ENCODE measurements at regions not wholly inside any gene's neighbourhood (a gene's known extent, or its start where the extent isn't known, plus 50 kb on each side); places are given as distances from the start of the nearest gene placed in this dataset.
A peak's percentile ranks its signal among the peaks of the same experiment; 100 is the strongest.

DNA sequence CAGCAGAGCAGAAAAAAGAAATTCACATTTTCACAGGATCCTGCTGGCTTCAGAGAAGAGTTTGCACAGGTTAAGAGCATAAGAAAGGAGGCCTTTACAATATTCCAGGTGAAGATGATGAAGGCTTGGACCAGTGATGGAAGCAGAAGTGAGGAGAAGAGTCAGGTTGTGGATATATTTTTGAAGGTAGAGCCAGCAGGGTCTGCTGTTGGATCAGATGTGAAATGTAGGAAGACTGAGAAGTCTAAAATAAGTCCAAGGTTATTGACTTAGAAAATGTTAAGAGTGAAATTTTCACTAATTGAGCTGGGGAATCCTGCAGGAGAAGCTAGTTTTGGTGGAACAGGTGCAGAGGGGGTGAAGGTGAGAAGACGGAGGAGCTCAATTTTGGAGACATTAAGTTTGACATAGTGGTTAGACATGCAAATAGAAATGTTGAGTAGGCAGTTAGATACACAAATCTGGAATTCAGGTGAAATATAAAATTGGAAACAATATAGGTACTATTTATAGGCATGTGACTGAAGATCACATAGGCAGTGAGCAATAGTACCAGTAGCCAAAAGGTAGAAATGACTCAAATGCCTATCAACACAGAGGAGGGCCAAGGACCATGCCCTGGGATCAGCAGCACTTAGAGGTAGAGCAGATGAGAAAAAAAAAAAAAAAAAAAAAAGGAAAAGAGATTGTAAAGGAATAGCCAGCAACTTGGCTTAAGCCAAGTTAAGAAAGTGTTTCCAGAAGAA lies 252.0 kb downstream of the AASDHPPT start:
- DNase-seq (ENCODE audit: low read depth) = no peak

GRCh38 chr11:106331176-106331575 lies 253.7 kb downstream of the AASDHPPT start:
- DNase-seq (ENCODE audit: low read depth) = peak; percentile 54

DNA sequence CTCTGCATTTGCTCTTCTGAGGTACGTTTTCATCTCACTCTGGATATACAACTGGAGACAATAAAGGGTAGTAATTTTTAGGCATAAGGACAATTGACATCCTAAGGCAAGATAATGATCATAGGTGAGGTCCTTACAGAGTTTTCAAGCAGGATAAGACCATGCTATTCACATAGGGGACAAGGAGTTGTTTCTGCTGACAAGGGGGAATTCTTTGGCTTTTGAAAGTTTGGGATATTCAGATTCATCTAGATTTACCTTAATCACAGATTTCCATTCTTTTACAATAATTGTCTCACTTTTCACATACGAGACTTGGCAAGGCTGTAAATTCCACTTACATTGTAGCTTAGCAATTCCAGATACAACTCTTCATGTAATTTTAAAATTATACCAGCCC lies 256.2 kb downstream of the AASDHPPT start:
- no peak for DNase-seq (ENCODE audit: low read depth)

GRCh38 chr11:106344394-106344793 lies 266.9 kb downstream of the AASDHPPT start:
- peak; percentile 17 for DNase-seq (ENCODE audit: low read depth)

DNA sequence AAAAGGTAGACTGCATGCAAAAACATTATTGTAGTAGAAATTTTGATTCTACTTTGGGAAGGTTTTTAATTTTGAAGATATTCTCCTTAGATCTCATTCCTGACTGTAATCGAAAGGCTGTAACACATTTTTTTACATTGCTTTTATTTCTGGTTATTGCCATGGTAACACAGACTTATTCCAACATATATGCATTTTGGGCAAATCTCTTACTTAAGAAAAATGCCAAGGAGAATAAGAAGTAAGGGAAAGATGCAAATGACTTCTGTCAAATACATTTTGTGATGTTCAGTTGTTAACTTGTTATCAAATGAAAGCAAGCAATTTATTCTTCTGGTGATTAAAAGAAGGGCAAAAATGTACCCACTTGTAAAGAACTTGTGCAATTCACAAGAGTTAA lies 267.5 kb downstream of the AASDHPPT start:
- DNase-seq (ENCODE audit: low read depth) = no peak

GRCh38 chr11:106353031-106353430 lies 275.6 kb downstream of the AASDHPPT start:
- DNase-seq (ENCODE audit: low read depth) = no peak

DNA sequence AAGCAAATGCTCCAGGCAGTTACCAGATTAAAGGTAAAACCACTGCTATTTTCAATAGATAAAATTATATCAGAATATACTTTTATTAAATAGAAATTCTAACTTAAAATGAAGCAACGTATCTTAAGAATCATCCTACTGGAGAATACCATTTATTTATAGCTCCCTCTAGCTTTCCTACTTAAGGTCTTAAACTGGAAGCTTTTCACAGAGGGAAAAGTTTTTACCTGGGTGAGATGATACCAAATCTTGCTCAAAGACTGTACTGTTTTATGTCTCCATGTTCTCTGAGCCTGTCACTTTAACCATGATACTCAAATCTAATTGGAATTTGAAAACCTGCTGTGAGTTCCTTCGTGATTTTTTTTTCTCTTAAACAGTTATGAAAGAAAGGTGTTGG lies 291.8 kb downstream of the AASDHPPT start:
- no peak for DNase-seq (ENCODE audit: low read depth)

GRCh38 chr11:106378513-106379179 lies 301.2 kb downstream of the AASDHPPT start:
- DNase-seq (ENCODE audit: low read depth) = no peak

DNA sequence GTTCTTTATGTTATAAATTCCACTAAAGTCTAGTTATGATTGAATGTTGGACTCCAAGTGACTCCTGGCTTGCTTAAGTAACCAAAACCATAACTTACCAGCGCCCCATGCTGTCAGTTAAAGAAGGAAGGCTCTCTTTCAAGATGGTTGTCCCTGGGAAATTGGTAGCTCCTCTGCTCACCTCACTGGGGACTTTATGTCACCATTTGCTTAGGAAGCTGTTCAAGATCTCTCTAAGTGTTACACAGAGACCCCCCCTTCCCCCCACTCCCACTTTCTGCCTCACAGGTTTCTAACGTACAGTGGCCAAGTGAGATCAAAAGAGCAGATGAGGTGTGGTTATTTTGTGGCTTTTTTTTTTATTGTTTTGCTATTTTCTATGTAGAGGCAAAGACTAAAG lies 301.8 kb downstream of the AASDHPPT start:
- no peak for DNase-seq (ENCODE audit: low read depth)

DNA sequence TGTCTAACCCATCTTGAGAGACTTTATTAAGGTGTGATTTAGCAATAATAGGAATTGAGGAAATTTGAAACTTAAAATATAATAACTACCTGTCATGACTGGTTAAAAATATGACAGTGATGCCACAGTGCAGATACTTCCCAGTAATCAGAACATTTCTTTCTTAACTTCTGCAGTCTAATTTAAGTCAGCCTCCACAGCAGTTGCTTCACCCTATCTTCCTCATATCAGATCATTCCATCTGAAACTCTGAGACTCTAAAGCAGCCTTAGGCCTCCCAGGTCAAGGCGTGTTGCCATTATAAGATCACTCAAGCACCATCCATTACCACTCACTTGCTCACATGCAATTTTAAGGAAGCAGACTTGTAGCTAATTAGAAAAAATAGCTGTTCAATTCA lies 302.2 kb downstream of the AASDHPPT start:
- no peak for DNase-seq (ENCODE audit: low read depth)

- DNase-seq (ENCODE audit: low read depth) = no peak
Observed at GRCh38 chr11:106381895-106382294, 304.4 kb downstream of the AASDHPPT start.

DNA sequence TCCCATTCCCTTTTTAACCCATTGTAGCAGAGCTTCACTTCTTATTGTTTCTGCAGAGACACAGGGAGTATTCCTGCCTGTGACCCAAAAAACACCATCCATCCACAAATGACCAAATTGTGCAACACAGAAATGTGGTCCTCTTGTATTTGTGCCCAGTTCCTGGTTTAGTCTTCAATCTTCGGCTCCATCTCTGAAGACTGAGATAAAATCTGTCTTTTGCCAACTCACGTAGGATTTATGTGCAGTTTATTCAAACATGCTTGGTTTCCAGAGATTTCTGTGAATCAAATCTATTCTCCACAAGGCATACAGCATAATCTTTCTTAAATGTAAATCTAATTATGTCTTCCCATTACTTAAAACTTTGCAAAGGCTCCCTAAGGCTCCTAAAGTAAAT lies 307.0 kb downstream of the AASDHPPT start:
- no peak for DNase-seq (ENCODE audit: low read depth)

- no peak for DNase-seq (ENCODE audit: low read depth)
Observed at GRCh38 chr11:106386519-106386918, 309.1 kb downstream of the AASDHPPT start.

DNA sequence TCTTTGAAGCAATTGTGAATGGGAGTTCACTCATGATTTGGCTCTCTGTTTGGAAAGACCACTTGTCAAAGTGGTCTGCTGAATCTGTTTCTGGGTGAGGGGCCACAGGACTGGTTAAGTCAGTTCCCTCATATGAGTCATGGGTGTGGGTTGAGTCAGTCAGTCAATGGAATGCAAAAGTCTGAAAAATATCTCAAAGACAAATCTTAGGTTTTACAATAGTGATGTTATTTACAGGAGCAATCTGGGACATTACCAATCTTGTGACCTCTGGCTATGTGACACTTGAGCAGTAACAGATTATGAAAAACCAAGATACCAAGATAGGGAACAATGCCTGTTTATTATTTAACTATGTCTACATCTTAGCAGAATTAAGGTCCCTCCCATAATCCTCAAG lies 311.6 kb downstream of the AASDHPPT start:
- DNase-seq (ENCODE audit: low read depth) = peak; percentile 27

DNA sequence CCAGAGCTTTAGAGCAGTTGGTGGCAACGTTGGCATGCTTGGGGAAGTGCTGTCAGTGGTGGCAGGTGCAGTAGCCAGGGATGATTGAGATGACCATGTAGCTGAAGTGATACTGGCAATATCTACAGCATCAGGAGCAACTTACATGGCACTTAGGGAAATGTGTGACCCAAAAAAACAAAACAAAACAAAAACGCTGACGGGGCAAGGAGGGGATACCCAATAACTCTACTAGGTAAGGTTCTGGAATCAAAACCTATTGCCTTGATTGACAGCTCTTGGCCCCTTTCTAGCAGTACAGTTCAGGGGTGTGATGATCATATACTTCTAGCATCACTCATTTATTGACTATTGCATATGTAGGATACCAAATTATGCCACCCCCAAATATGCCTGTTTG lies 312.6 kb downstream of the AASDHPPT start:
- DNase-seq (ENCODE audit: low read depth) = no peak

DNA sequence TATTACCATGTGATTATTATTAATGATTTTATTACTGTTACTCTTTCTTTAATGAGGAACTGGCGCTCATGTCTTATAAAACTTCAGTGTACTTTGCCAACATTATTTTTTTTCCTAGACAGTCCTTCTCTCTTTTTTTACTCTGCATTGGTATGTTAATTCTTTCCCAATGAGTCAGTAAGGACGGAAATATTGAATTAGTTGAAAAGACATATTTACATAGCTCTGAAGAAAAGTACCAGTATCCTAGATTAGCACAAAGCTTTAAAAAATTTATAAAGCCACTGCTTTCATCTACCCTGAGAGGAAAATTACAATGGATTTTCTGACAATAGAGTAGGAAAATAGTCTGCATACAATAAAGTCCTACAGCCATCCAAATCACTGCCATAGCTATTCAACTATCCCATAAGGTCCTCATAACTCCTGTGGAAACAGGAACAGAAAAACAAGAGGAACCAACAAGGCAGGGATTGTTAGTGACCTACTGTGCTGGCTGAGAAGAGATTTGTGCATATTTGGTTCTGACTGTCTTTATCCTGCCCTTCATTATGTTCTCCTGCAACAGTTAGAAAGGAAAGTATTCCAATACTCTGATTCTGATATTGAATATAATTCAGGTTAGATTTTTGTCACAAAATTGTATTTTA lies 314.4 kb downstream of the AASDHPPT start:
- DNase-seq (ENCODE audit: low read depth) = peak; percentile 63

DNA sequence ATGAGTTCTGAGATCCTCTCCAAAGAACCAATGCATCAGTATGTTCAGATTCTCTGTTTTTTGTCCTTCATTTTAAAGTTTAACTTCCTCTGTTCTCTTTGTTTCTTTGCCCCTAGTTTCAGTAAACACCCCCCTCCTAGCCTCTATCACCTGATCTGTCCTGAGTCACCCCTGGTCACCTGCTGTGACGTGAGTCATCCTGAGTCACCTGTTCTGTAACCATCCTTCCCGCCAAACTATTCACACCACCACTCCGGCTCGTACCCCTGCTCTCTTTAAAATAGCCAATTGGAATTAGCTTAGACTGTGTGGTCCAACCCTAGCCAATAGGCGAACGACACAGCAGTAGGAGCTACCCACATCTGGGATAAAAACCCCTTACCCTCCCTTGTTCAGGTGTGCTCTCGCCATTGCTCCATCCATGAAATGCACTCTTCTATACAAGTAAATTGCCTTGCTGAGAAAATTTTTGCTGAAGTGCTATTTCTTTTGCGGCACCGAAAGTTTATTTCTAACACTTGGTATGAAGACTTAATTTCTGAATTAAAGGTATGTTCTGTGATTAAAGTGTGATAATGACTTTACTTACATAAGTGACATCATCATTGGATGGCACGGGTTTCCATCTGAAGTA lies 318.4 kb downstream of the AASDHPPT start:
- DNase-seq (ENCODE audit: low read depth) = no peak

DNA sequence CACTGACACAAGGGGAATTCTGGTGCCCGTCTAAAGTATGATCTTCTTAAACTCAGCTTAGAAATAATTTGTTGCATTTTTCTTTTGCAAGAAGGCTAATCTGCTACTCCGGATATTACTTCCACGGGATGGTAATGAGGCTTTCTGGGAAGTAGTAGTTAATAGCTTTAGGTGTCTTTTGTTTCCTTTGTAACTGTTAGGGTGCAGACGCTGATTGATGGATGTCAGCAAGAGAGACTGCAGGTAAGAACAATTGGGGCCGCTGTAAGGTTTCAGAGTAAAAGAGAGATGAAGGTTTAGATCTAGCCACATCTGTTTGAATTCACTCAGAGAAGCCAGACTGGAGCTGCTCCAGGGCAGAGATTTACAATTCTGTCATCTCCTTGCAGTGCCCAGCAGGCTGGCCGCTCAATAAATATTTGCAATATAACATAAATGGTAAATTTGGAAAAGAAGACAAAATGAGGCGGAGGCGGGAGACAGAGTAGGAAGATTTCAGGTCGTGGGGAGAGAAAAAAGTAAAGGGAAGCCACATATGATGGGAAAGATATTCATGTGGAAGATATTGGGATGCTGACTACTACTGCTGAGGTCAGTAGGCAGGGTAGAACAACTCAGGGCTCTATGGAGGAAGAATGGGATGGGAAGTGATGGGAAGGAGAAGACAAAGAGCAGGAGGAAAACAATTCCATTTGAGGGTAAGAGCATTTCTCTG lies 320.5 kb downstream of the AASDHPPT start:
- DNase-seq (ENCODE audit: low read depth) = no peak

GRCh38 chr11:106398502-106399075 lies 321.1 kb downstream of the AASDHPPT start:
- DNase-seq (ENCODE audit: low read depth) = peak; percentile 17

GRCh38 chr11:106399076-106399511 lies 321.6 kb downstream of the AASDHPPT start:
- peak; percentile 98 for DNase-seq (ENCODE audit: low read depth)

DNA sequence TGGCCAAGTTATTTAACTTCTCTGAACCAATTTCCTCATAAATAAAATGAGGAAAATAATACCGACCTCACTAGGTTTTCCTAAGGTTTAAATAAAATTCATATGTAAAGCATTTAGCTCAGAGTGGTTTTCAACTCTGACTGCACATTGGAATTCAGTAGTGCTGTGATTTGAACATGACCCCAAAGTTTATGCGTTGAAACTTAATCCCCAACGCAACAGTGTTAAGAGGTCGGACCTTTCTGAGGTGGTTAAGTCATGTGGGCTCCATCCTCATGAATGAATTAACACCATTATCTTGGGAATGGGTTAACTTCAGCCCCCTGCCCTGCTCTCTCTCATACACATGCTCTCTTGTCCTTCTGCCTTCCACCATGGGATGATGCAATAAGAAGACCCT lies 322.2 kb downstream of the AASDHPPT start:
- no peak for DNase-seq (ENCODE audit: low read depth)

All from GM04503 (cell line).